UCSD-AML1 (cell line): ENCODE measurements at regions not wholly inside any gene's neighbourhood (a gene's known extent, or its start where the extent isn't known, plus 50 kb on each side); places are given as distances from the start of the nearest gene placed in this dataset.
"Not testable (repeated sequence)": the region's sequence is repeated elsewhere in the genome, so short reads cannot be mapped to it uniquely, and the experiment has no call there.

ENCODE experiments used
- DNase-seq: peaks from one replicate; lab custom pipeline; 2025; ENCODE audit not compliant: unreplicated experiment; lab: John Stamatoyannopoulos, UW

- DNase-seq = no peak
These were observed 374.9 kb upstream of the AADAT start for GRCh38 chr4:170464614-170465197.

- DNase-seq = no peak
These were observed 357.0 kb upstream of the AADAT start for GRCh38 chr4:170446782-170447181.

- not testable (repeated sequence) for DNase-seq
These were observed 351.4 kb upstream of the AADAT start for GRCh38 chr4:170441146-170441545.

- DNase-seq = no peak
These were observed 339.2 kb upstream of the AADAT start for GRCh38 chr4:170428929-170429328.

GRCh38 chr4:170425521-170426143 is 335.9 kb upstream of the AADAT start:
- no peak for DNase-seq

GRCh38 chr4:170425040-170425439 is 335.3 kb upstream of the AADAT start:
- DNase-seq = no peak

GRCh38 chr4:170423137-170423536 is 333.4 kb upstream of the AADAT start:
- no peak for DNase-seq

GRCh38 chr4:170420255-170420693 is 330.5 kb upstream of the AADAT start:
- DNase-seq = peak; percentile 52

GRCh38 chr4:170414961-170415360 is 325.2 kb upstream of the AADAT start:
- DNase-seq = no peak

- no peak for DNase-seq
These were observed 324.6 kb upstream of the AADAT start for GRCh38 chr4:170414360-170414759.

GRCh38 chr4:170413951-170414350 is 324.2 kb upstream of the AADAT start:
- no peak for DNase-seq

GRCh38 chr4:170400361-170400760 is 310.6 kb upstream of the AADAT start:
- DNase-seq = no peak

GRCh38 chr4:170399581-170400293 is 310.0 kb upstream of the AADAT start:
- DNase-seq = no peak

- no peak for DNase-seq
These were observed 308.5 kb upstream of the AADAT start for GRCh38 chr4:170398218-170398617.

GRCh38 chr4:170395773-170396172 is 306.0 kb upstream of the AADAT start:
- DNase-seq = no peak

- DNase-seq = no peak
These were observed 301.4 kb upstream of the AADAT start for GRCh38 chr4:170391066-170391740.

- DNase-seq = no peak
These were observed 299.7 kb upstream of the AADAT start for GRCh38 chr4:170389411-170389810.

GRCh38 chr4:170388255-170388654 is 298.5 kb upstream of the AADAT start:
- DNase-seq = no peak

- DNase-seq = no peak
These were observed 297.2 kb upstream of the AADAT start for GRCh38 chr4:170386971-170387370.

- DNase-seq = no peak
These were observed 296.8 kb upstream of the AADAT start for GRCh38 chr4:170386511-170386910.

GRCh38 chr4:170374770-170375169 is 285.0 kb upstream of the AADAT start:
- DNase-seq = peak; percentile 35

- DNase-seq = no peak
These were observed 259.2 kb upstream of the AADAT start for GRCh38 chr4:170348945-170349344.
